ENCODE measurements at regions not wholly inside any gene's neighbourhood (a gene's known extent, or its start where the extent isn't known, plus 50 kb on each side); places are given as distances from the start of the nearest gene placed in this dataset.

DNA sequence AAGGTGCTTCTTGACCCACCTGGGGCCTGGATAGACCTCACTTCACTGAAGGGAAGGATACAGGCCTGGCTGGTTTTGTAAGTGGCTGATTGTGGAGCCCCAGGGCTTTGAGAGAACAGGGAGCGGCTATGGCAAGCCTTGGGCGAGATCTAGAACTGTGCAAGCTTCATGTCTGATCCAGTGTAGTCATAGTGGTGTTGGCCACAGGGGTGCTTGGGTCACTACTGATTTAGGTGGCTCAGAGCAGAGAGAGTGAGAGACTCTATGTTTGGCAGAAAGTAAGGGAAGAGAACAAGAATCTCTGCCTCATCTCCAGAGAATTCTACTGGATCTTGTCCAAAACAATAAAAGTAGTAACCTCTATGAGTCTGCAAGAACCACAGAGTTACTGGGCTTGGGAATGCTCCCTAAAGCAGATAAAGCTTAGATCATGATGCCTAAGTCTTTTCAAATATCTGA, 394.2 kb upstream of the EPHA3 start:
- TF ChIP-seq, protein P1, sequence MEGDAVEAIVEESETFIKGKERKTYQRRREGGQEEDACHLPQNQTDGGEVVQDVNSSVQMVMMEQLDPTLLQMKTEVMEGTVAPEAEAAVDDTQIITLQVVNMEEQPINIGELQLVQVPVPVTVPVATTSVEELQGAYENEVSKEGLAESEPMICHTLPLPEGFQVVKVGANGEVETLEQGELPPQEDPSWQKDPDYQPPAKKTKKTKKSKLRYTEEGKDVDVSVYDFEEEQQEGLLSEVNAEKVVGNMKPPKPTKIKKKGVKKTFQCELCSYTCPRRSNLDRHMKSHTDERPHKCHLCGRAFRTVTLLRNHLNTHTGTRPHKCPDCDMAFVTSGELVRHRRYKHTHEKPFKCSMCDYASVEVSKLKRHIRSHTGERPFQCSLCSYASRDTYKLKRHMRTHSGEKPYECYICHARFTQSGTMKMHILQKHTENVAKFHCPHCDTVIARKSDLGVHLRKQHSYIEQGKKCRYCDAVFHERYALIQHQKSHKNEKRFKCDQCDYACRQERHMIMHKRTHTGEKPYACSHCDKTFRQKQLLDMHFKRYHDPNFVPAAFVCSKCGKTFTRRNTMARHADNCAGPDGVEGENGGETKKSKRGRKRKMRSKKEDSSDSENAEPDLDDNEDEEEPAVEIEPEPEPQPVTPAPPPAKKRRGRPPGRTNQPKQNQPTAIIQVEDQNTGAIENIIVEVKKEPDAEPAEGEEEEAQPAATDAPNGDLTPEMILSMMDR (IDR thresholded peaks at IDR 0.05 in 4 of 5, conservative IDR thresholded peaks at IDR 0.05 in 1 of 5), result no peak
- no peak for TF ChIP-seq POLR2A (IDR thresholded peaks at IDR 0.05)
